HG03469 (cell line): ENCODE measurements at regions not wholly inside any gene's neighbourhood (a gene's known extent, or its start where the extent isn't known, plus 50 kb on each side); places are given as distances from the start of the nearest gene placed in this dataset.
A peak's percentile ranks its signal among the peaks of the same experiment; 100 is the strongest.

Experiments
- ATAC-seq: cut with Tn5 transposase; IDR thresholded peaks from one replicate; pipeline ENCODE4 v1.9.1; 2021; ENCODE audit warnings: mild to moderate bottlenecking, moderate library complexity, moderate number of reproducible peaks; ENCODE audit not compliant: unreplicated experiment

- no peak for ATAC-seq
These were observed 54.1 kb upstream of the PIK3C2G start for GRCh38 chr12:18207266-18207665.

GRCh38 chr12:18206198-18206597 is 55.1 kb upstream of the PIK3C2G start:
- no peak for ATAC-seq

- ATAC-seq: no peak
These were observed 57.3 kb upstream of the PIK3C2G start for GRCh38 chr12:18204053-18204452.

GRCh38 chr12:18192119-18192518 is 69.2 kb upstream of the PIK3C2G start:
- no peak for ATAC-seq

- no peak for ATAC-seq
These were observed 78.2 kb upstream of the PIK3C2G start for GRCh38 chr12:18183141-18183540.

GRCh38 chr12:18171571-18171970 is 81.6 kb upstream of the RERGL start:
- ATAC-seq: no peak

GRCh38 chr12:18168016-18168415 is 78.0 kb upstream of the RERGL start:
- ATAC-seq: no peak

- no peak for ATAC-seq
These were observed 75.9 kb upstream of the RERGL start for GRCh38 chr12:18165889-18166288.

- peak; percentile 97 for ATAC-seq
These were observed 75.5 kb upstream of the RERGL start for GRCh38 chr12:18165422-18165871.

GRCh38 chr12:18160901-18161300 is 70.9 kb upstream of the RERGL start:
- no peak for ATAC-seq

- ATAC-seq: no peak
These were observed 69.0 kb upstream of the RERGL start for GRCh38 chr12:18158774-18159557.

GRCh38 chr12:18153826-18154225 is 63.8 kb upstream of the RERGL start:
- no peak for ATAC-seq

- ATAC-seq: no peak
These were observed 61.0 kb upstream of the RERGL start for GRCh38 chr12:18151036-18151435.

GRCh38 chr12:18148961-18149360 is 59.0 kb upstream of the RERGL start:
- ATAC-seq: no peak

- ATAC-seq: no peak
These were observed 56.4 kb upstream of the RERGL start for GRCh38 chr12:18146363-18146762.

- no peak for ATAC-seq
These were observed 55.9 kb upstream of the RERGL start for GRCh38 chr12:18145924-18146323.

GRCh38 chr12:18141048-18141982 is 51.3 kb upstream of the RERGL start:
- no peak for ATAC-seq

GRCh38 chr12:18139989-18140596 is 50.1 kb upstream of the RERGL start:
- ATAC-seq: no peak
